ENCODE measurements at regions not wholly inside any gene's neighbourhood (a gene's known extent, or its start where the extent isn't known, plus 50 kb on each side); places are given as distances from the start of the nearest gene placed in this dataset.

- TF ChIP-seq CTCF (IDR thresholded peaks at IDR 0.05) = no peak
- no peak for TF ChIP-seq POLR2A (IDR thresholded peaks at IDR 0.05)
Measured at GRCh38 chr17:71387456-71387855, 733.4 kb upstream of the SOX9 start.
